ENCODE measurements at regions not wholly inside any gene's neighbourhood (a gene's known extent, or its start where the extent isn't known, plus 50 kb on each side); places are given as distances from the start of the nearest gene placed in this dataset.

- TF ChIP-seq TAF1 (IDR thresholded peaks at IDR 0.05; ENCODE audit: borderline replicate concordance, insufficient read depth, low read length) (no peak), POLR2AphosphoS5 (IDR thresholded peaks at IDR 0.05; ENCODE audit: low read depth, low read length) (no peak), SIN3A (IDR thresholded peaks at IDR 0.05; ENCODE audit: borderline replicate concordance, insufficient read depth, low read length) (no peak), REST (IDR thresholded peaks at IDR 0.05; ENCODE audit: insufficient read depth in 1 of 2, low read depth in 2 of 2, low read length in 2 of 2) (no peak), FOXP2 (optimal IDR thresholded peaks at IDR 0.05; ENCODE audit: borderline replicate concordance, extremely low read depth, extremely low read length, insufficient read depth) (no peak)
Observed at GRCh38 chr4:138446456-138446855, 204.3 kb upstream of the SLC7A11 start.

Measured in PFSK-1 (cell line).